ENCODE measurements at regions not wholly inside any gene's neighbourhood (a gene's known extent, or its start where the extent isn't known, plus 50 kb on each side); places are given as distances from the start of the nearest gene placed in this dataset.
"Not testable (repeated sequence)": the region's sequence is repeated elsewhere in the genome, so short reads cannot be mapped to it uniquely, and the experiment has no call there.

DNA sequence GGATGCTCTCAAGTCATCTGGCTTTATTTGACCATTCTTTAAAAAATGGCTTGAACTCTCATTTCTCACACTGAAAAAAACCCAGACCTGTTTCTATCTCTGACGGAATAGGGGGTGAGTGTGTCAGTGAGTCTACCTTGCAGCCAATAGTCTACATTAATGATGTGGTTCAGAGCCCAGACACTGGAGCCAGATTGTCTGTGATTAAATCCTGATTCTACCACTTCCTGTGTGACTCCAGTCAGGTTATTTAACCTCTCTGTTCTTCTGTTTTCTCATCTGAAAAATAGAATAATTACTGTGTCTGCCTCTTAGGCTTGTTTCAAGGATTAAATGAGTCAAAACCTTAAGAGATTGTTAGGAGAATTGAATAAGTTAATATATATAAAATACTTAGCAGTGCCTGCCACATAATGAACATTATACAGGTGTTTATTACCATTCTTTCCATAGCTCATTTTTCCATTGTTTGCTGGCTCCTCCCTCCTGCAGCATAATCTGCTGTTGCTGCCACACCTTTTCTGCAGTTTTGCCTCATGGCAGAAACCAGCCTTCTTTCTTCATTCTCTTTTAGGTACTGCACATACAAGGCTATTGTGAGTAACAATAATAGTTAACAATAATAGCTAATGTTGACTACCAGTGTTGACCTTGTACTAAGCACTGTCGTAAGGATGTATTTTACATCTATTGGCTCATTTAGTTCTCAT lies 157.6 kb upstream of the IVNS1ABP start:
- peak; percentile 13 for DNase-seq (ENCODE audit: low read depth)

DNA sequence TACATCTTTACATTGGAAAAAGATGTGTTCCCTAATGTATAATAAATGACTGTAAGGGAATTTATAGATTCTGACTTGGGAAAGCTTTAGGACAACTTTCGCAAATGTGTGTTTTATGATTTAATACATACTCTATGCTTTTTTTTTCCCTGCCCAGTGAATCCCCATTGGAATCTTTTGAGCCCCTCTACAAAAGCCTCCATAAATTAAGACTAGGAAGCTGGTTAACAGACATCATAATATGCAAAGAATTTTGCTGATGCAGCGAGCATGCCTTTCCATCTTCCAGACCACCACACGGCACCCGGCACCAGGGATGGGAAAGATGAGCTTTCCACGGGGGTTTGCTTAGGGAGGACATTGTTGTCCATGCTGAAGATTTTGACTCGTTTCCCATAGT lies 156.1 kb upstream of the IVNS1ABP start:
- DNase-seq (ENCODE audit: low read depth), result no peak

DNA sequence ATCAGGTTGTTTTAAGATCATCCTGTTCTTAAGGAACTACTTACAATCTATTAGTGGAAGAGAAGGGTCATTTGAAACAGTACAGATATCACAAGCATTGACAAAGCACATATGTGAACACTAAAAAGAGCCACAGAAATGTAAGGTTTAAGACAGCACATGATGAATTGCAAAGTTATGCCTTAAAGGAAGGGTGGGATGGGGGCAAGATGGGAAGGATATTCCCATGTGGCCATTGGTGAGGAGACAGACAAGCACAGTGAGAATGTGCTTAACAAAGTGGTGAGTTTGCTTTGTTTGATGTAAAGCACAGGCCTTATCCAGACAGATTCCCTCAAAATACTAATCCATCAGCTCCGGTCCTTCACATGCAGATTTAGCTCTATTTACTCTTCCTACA lies 151.6 kb upstream of the IVNS1ABP start:
- no peak for DNase-seq (ENCODE audit: low read depth)

DNA sequence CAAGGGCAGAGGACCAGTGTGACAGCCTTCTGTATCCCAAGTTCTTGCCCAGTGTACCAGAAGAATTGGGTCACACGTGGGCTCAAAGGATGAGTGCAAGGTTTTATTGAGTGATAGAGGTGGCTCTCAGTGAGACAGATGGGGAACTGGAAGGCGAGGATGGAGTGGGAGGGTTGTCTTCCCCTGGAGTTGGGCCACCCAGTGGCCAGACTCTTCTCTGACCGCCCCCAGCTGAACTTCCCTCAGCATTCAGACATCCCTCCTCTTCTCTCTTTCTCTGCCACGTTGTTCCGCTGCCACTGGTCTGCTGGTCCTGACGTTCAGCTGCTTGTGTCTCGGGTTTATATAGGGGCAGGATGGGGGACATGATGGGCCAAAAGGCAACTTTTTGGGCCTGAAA lies 150.1 kb upstream of the IVNS1ABP start:
- DNase-seq (ENCODE audit: low read depth), result no peak

DNA sequence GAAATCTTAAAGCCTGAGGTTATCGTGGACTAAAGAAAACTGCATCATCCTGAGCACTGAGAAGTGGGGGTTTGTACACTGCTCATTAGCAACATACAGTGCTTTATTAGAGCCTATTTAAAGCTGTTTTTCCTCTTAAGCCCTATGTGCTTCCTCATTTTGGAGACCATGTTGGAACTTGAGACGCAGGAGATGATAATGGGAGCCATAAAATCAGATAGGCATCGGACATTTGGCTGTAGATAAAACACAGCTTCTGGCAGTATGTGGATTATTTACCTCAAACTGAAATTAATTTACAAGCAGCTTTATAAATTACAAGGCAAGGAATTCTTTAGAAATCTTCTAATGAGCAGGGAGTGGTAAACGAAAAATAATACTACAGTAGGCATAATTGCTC lies 147.7 kb upstream of the IVNS1ABP start:
- DNase-seq (ENCODE audit: low read depth), result no peak

DNA sequence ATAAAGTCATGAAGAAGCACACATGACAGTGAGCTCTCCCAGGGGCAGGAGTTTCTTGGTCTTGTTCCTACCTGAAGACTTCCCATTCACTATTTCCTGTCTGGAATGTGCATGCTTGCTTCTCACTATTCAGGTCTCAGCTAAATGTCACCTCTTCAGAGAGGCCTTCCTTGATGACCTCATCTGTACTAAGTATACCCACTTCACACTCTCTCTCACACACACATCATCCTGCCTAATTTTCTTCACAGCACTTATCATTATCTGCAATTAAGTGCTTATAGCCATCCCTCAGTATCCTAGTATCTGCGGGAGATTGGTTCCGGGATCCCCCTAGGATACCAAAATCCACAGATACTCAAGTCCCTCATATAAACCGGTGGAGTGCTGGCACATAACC lies 146.4 kb upstream of the IVNS1ABP start:
- DNase-seq (ENCODE audit: low read depth), result no peak

DNA sequence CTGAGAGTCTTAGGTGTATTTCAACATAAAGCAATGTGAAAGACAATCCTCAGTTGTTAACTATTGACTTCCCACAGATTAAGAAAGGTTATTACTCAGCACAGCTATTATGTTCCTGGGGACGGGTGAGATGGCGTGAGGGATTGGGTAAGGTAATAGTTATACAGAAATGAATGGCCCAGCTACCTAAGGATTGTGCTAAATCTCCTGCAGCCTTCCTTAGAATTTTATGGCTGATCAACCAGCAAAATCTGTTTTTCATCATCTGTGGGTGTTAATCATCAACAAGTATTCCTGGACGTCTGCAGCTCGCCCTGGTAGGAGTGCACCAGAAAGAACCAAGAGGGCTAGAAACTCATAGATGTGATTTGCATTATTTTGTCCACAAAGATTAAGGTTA lies 146.0 kb upstream of the IVNS1ABP start:
- DNase-seq (ENCODE audit: low read depth), result no peak

DNA sequence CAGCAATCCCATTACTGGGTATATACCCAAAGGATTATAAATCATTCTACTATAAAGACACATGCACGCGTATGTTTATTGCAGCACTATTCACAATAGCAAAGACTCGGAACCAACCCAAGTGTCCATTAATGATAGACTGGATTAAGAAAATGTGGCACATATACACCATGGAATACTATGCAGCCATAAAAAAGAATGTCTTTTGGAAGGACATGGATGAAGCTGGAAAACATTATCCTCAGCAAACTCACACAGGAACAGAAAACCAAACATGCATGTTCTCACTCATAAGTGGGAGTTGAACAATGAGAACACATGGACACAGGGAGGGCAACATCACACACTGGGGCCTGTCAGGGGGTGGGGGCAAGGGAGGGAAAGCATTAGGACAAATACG lies 143.7 kb upstream of the IVNS1ABP start:
- not testable (repeated sequence) for DNase-seq (ENCODE audit: low read depth)

DNA sequence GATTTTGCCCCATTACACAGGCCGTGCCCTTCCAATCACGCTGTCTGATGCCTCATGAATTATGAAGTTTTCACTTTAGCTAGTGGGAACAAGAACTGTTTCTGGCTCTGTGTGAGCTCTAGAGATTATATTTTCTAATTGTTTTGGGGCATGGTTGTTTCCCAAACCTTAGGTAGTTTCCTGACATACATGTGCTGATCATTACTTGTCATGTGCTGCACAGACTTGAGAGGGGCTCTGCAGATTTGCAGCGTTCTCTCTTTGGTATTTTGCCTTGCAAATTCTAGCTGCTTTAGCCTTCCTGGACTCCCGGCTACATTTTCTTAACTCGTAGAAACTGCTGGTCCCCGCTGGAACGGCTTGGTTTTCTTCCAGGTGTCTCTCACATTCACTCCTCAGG lies 142.1 kb upstream of the IVNS1ABP start:
- DNase-seq (ENCODE audit: low read depth), result no peak

DNA sequence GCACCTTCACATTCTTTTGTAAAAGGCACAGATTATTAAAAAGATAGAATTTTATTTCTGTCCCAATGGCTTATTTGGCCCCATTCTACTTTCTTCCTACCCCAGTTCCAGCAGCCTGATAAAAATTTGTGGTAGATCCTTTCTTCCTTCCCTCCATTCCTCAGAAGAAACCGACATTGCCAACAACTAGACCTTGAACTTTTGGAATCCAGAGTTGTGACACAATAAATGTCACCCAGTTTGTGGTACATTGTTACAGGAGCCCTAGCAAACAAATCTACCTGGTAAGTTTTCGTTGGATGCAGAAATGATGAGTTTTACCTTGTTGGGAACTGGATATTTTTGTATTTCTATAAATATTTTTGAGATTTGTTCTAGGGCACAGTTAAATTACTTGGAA lies 141.6 kb upstream of the IVNS1ABP start:
- DNase-seq (ENCODE audit: low read depth), result no peak

DNA sequence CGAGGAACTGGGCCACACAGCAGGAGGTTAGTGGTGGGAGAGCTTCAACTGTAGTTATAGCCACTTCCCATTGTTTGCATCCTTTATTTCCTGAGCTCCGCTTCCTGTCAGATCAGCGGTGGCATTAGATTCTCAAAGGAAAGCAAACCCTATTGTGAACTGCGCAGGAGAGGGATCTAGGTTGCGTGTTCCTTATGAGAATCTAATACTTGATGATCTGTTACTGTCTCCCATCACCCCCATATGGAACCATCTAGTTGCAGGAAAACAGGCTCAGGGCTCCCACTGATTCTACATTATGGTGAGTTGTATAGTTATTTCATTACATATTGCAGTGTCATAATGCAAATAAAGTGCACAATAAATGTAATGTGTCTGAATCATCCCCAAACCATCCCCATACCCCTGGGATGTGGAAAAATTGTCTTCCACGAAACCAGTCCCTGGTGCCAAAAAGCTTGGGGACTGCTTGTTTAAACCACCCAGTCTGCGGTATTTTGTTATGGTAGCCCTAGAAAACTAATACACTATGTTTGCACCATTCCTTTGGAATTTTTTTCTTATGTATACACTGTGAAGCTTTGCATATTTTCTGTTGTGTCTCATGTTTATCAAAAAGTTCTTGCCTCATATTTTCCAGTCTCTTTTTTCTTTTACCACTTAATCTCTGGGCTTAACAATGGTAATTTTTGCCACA lies 136.6 kb upstream of the IVNS1ABP start:
- DNase-seq (ENCODE audit: low read depth), result peak; percentile 53

DNA sequence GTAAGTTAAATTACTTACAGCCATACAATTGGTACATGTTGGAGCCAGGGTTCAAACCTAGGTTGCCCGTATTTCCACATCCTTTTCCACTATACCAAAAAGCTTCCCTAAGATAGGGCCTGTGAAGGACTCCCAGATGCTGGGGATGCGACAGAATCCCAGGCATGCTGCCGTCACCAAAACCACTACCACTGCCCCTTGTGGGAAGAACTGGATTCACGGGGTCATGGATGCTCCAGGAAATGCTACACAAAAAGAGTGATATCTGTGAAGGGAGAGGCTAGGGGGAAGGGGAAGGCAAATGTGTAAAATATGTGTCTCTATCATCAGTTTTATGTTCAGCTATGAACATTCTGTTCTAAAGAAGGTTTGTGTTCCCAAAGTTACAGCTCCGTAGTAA lies 133.9 kb upstream of the IVNS1ABP start:
- no peak for DNase-seq (ENCODE audit: low read depth)

DNA sequence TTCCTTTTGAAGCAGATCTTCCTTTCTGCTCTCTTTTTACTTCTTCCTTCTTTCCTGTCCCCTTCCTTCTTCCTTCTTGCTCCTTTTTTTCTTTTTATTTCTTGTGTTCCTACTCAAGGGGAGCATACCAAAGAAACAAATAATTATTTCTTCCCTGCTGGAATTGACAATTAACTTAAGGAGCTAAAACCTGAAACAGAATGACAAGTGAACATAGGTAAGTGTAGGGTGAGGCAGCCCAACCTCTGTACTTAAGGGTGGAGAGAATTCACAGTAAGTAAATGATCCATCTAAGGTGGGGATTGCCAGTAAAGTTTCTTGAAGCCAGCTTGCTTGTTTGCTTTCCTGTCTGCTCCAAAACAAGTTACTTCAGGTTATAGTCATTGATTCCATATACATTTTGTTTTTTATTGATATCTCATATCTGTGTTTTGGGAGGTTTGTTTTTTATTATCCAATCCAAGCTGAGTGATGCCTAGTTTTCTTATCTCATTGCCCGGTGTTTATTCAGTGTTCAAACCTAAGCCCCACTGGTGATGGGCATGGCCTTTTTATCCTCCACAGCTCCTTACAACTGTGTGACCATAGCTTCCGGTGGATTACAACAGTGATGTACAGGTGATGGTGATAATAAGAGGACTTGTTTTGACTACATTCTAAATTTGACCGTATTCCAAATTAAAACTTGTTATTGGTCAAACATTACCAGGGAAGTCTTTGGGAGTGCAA lies 133.2 kb upstream of the IVNS1ABP start:
- DNase-seq (ENCODE audit: low read depth), result no peak

DNA sequence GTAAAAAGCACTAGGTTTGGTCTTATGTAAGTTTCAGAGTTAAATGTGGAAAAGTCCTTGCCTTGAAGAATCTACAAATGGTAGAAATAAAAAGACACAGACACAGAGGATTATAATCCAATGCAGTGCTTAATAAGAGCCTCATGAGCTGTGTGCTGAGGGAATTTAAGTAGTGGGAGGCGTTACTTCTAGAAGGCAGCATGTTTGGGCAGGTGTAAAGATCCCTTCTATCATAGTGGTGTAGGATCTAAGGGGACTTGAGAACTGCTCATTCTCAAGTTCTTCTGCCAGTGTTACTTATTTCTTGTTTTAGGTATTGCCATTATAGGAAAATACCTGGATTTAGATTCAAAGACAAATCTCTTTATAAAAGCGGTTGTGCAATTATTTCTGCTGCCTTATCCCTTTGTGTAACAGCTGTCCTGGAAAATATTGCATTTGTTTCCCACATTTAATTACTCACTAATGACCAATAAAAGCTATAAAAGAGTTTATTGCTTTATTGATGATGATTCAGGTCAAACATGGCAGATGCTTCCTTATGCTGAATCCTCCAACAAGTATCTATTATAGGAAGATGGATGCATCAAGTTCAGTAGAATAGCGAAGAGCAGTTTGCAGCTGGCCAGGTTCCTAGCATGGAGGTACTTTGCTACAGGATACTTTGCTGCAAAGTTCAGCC lies 132.5 kb upstream of the IVNS1ABP start:
- no peak for DNase-seq (ENCODE audit: low read depth)

DNA sequence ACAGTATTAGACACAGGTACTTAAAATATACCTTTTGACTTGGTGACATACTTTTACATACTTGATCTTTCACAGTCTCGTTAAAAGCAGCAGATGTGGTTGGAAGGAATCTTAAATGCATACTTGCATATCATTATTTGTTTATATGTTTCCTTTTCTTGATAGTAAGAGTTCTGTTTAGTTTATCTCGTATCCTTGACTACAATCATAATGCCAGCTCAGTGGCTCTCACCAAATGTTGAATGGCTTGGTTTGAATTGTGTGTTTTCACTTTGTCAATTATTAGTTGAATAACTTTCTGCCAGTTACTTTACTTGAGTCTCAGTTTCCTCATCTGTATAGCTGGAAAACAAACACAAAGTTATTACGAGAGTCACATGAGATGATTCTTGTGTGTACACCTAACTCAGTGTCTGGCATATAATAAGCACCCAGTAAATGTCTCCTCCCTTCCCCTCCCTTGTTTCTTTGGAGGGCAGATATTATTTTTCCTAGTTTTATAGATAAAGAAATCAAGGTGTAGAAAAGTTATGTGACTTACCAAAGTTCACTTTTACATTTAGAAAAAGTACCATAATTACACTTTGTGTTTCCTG lies 131.6 kb upstream of the IVNS1ABP start:
- DNase-seq (ENCODE audit: low read depth), result no peak

DNA sequence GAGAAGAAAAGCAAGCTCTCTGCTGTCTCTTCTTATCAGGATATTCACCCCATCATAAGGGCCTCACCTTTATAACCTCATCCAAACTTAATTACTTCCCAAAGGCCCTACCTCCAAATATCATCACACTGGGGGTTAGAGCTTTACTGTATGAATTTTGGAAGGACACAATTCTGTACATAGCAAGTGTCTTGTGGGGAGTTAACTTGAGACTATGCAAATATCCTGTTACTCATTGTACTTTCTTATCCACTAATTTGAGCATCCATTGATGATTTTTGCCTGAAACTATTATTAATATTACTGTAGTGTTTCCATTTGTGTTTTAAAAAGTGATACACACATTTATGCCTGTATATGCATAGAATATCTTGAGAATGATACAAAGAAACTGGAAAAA lies 129.1 kb upstream of the IVNS1ABP start:
- no peak for DNase-seq (ENCODE audit: low read depth)

DNA sequence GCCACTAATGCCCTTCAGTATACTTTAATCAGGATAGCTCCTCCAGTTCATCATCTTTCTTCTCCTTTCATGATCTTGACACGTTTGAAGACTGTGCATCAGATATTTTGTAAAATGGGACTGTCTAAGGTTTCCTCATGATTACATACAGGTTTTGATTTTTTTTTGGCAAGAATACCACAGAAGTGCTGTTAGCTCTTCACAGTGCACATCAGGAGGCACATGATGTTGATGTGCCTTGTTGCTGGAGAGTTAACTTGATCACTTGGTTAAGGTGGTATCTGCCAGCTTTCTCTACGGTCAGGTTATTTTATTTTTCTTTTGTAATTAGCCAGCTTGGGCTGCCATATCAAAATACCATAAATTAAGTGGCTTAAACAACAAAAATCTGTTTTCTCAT lies 128.6 kb upstream of the IVNS1ABP start:
- DNase-seq (ENCODE audit: low read depth), result no peak

DNA sequence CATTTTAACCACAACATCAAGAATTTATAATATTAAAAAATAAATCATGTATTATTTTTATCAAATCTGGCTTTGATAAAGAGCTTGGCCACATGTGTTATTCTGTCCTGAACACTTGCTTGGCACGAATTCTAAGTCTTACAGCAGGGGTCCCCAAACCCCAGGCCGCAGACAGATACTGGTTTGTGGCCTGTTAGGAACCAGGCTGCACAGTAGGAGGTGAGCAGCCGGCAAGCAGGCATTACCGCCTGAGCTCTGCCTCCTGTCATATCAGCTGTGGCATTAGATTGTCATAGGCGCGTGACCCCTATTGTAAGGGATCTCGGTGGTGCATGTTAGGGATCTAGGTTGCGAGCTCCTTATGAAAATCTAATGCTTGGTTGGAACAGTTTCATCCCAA lies 127.6 kb upstream of the IVNS1ABP start:
- no peak for DNase-seq (ENCODE audit: low read depth)

DNA sequence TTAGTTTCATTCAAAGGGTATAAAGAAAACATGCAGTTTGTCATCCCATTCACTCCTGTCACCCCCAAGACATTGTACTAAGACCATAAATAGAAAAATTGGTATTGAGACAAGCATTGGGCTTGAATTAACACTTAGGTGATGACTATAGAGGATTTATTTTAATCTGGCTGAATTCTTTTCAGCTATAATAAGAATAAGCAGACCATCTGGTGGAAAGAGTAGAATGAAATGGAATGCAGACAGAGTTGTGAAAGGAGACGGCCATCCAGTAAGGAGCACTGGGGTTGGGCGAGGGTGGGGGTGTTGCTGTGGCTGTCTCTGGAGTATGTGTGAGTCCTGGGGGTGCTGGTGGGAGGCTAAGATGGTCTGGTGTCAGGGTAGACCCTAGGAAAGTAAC lies 125.0 kb upstream of the IVNS1ABP start:
- no peak for DNase-seq (ENCODE audit: low read depth)

DNA sequence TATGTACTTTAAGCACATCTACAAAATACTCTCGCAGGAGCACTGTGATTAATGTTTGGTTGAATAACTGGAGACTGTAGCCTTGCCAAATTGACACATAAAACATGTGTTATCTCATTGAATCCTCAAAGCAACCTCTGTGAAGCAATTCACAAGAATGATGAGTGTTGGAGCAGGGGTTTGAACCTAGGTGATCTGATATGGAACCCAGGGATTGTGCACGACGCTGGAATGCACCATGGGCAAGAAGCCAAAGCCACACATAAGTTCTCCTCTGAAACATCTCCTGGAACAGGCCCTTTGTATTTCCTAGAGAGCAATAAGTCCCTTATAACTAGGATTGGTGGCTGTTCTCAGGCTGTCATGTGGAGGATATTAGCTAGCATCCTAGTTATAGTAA lies 124.6 kb upstream of the IVNS1ABP start:
- peak; percentile 90 for DNase-seq (ENCODE audit: low read depth)

DNA sequence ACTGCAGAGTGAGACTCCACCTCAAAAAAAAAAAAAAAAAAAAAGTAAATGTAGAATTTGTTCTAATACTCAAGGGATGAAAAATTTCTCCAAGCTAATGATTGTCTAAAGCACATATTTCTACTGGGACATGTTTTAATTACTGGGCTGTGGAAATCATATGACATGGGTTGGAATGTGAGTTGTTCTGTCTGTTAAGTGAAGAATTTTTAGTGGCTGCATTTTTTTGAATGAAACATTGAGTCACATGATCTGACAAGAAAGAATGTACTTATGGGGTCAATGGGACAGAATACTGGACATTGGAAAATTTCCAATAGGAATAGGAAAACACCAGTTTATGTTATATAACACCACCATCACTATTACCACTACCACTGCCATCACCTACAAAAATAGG lies 123.8 kb upstream of the IVNS1ABP start:
- DNase-seq (ENCODE audit: low read depth), result no peak

All from Daoy (cell line).